ENCODE measurements at regions not wholly inside any gene's neighbourhood (a gene's known extent, or its start where the extent isn't known, plus 50 kb on each side); places are given as distances from the start of the nearest gene placed in this dataset.
A peak's percentile ranks its signal among the peaks of the same experiment; 100 is the strongest.

DNA sequence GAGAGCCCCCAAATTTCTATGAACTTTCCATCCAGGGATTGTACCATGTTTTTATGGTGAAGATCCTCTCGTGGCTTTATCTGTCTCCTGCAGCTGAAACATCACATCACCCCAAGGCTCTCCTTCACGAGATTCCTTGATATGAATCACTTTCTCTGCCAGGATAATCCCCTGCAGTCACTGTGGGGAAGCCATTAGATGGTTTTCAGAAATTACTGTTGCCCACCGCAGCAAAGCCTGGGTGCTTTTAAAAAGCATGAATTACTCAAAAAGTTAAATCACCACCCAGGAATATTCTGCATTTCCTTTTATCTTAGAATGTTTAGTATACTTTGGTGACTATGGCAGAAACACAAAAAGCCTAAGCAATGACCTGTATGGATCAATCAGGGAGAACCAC is 428.4 kb upstream of the SLC14A2 start:
- DNase-seq, result no peak
- H3K36me3 ChIP-seq, result no peaks in the 10 kb centered on the region
- H3K27me3 ChIP-seq, result no peaks in the 10 kb centered on the region
- no peaks in the 10 kb centered on the region for H3K9me3 ChIP-seq
- no peaks in the 10 kb centered on the region for H3K4me1 ChIP-seq
- intact Hi-C loops (cut with DNase I), result no loop called here
- H3K4me3 ChIP-seq (replicated peaks in 1 of 3), result no peak overlapping the region
- no peak for TF ChIP-seq POLR2A (IDR thresholded peaks at IDR 0.05)
- TF ChIP-seq, protein P1, sequence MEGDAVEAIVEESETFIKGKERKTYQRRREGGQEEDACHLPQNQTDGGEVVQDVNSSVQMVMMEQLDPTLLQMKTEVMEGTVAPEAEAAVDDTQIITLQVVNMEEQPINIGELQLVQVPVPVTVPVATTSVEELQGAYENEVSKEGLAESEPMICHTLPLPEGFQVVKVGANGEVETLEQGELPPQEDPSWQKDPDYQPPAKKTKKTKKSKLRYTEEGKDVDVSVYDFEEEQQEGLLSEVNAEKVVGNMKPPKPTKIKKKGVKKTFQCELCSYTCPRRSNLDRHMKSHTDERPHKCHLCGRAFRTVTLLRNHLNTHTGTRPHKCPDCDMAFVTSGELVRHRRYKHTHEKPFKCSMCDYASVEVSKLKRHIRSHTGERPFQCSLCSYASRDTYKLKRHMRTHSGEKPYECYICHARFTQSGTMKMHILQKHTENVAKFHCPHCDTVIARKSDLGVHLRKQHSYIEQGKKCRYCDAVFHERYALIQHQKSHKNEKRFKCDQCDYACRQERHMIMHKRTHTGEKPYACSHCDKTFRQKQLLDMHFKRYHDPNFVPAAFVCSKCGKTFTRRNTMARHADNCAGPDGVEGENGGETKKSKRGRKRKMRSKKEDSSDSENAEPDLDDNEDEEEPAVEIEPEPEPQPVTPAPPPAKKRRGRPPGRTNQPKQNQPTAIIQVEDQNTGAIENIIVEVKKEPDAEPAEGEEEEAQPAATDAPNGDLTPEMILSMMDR (IDR thresholded peaks at IDR 0.05), result no peak
- 75 to 81% methylated on average over 3 of the region's 3 CpGs for WGBS, 2 donors
- H3K27ac ChIP-seq, result no peak overlapping the region

DNA sequence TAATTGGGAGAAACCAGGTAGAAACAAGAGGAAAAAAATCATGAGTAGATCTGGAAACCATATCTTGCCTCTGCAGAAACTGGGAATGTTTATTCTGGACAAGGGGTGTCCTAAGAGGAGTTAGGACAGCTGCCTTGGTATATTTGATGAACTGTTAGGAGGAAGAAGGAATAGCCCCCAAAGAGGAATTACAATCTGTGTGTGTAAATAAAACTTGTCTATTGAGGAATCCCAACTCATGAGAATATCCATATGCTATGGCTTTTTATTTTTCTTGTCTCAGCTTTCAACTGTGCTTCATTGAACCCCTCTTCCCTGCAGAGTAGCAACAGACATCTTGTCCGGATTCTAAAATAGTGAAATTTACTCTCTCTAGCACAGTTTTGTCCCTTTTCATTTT is 423.5 kb upstream of the SLC14A2 start:
- intact Hi-C loops (cut with DNase I), result no loop called here
- TF ChIP-seq POLR2A (IDR thresholded peaks at IDR 0.05), result no peak
- TF ChIP-seq, protein P1 (IDR thresholded peaks at IDR 0.05), result no peak
- Histone ChIP-seq H3K9me3 (no peaks in the 10 kb centered on the region), H3K36me3 (no peaks in the 10 kb centered on the region), H3K4me3 (replicated peaks in 1 of 3) (no peak overlapping the region), H3K27ac (no peak overlapping the region), H3K4me1 (no peaks in the 10 kb centered on the region), H3K27me3 (no peaks in the 10 kb centered on the region)
- DNase-seq, result no peak
- WGBS, 2 donors, result 96 to 98% methylated on average over 1 of the region's 1 CpG

DNA sequence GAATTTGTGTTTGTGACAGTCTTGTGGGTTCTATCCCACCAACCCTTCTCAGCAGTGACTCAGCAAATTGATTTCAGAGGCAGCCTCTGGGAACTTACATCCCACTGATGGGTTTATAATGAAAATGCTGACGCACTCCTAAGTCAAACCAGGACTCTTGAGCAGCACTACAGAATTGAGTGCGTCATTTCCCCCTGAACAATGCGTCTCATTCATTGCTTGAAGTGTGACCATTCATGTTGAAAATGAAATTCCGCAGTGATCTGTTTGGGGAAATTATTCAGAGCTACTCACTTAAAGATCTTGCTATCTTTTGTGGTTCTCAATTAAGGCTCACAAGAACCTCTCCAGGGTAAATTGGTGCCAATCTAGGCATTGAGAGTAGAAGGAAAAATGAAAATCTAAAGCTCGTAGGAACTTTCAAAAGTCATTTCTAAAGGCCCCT is 417.7 kb upstream of the SLC14A2 start:
- no peaks in the 10 kb centered on the region for H3K4me1 ChIP-seq
- peak; percentile 31 to 51 for DNase-seq
- no peak overlapping the region for H3K4me3 ChIP-seq (replicated peaks in 1 of 3)
- peak in 1 of 2 donors; percentile 19 for TF ChIP-seq POLR2A (IDR thresholded peaks at IDR 0.05)
- TF ChIP-seq, protein P1 (IDR thresholded peaks at IDR 0.05), result no peak
- intact Hi-C loops (cut with DNase I), result no loop called here
- no peaks in the 10 kb centered on the region for H3K9me3 ChIP-seq
- 17 to 44% methylated on average over 5 of the region's 5 CpGs for WGBS, 2 donors
- H3K27me3 ChIP-seq, result no peaks in the 10 kb centered on the region
- peak overlapping the region in 2 of 3 donors; percentile 29 to 70 for H3K27ac ChIP-seq
- H3K36me3 ChIP-seq, result no peaks in the 10 kb centered on the region

DNA sequence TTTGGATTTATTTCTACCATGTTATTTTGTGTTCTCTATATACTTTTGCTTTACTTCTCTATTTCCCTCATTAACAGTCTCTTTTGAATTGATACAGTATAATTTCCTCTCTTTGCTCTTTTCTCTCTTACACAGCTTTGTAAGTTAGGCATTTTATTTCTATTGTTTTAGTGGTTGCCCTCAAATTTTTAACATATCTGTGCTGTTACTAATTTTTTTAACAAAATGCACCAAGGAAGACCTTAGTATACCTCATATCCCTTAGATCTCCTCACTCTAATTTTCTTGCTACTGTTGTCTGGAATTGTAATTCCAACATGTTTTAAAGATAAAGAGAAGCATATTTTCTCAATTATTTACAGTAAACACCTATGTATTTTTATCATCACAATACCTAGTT is 416.8 kb upstream of the SLC14A2 start:
- no peaks in the 10 kb centered on the region for H3K27me3 ChIP-seq
- TF ChIP-seq, protein P1 (IDR thresholded peaks at IDR 0.05), result no peak
- no peak for TF ChIP-seq POLR2A (IDR thresholded peaks at IDR 0.05)
- no peak for DNase-seq
- H3K4me3 ChIP-seq (replicated peaks in 1 of 3), result no peak overlapping the region
- intact Hi-C loops (cut with DNase I), result no loop called here
- H3K4me1 ChIP-seq, result peaks cover 0 to 7% of the 10 kb centered on the region in 2 donors
- no peaks in the 10 kb centered on the region for H3K9me3 ChIP-seq
- no peak overlapping the region for H3K27ac ChIP-seq
- no peaks in the 10 kb centered on the region for H3K36me3 ChIP-seq

DNA sequence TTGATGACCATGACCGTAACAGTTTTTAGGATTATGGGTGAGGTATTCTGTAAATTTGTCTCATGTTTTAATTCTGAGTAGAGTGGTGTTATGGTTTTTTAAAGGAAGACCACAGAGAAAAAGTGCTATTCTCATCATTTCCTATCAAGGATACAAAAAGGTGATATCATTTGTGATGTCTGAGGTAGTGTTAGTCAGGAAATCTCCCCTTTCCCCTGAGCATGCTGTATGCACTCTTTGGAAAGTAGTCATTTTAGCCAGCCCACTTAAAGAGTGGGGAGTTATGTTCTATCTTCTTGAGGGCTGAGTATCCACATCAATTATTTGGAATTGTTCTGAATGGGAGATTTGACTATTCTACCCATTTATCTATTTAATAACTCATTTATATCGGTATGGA is 414.2 kb upstream of the SLC14A2 start:
- TF ChIP-seq, protein P1 (IDR thresholded peaks at IDR 0.05), result no peak
- no peak for TF ChIP-seq POLR2A (IDR thresholded peaks at IDR 0.05)
- WGBS, 2 donors, result 95% methylated on average over 2 of the region's 2 CpGs

More for the DNA sequence above, 414.2 kb upstream of the SLC14A2 start:
- intact Hi-C loops (cut with DNase I), result no loop called here
- H3K27ac ChIP-seq, result no peak overlapping the region
- DNase-seq, result no peak
- H3K36me3 ChIP-seq, result no peaks in the 10 kb centered on the region
- H3K27me3 ChIP-seq, result no peaks in the 10 kb centered on the region
- no peak overlapping the region for H3K4me3 ChIP-seq (replicated peaks in 1 of 3)
- H3K9me3 ChIP-seq, result no peaks in the 10 kb centered on the region
- peaks cover 4 to 16% of the 10 kb centered on the region in 2 donors for H3K4me1 ChIP-seq
